ENCODE measurements at regions not wholly inside any gene's neighbourhood (a gene's known extent, or its start where the extent isn't known, plus 50 kb on each side); places are given as distances from the start of the nearest gene placed in this dataset.

DNA sequence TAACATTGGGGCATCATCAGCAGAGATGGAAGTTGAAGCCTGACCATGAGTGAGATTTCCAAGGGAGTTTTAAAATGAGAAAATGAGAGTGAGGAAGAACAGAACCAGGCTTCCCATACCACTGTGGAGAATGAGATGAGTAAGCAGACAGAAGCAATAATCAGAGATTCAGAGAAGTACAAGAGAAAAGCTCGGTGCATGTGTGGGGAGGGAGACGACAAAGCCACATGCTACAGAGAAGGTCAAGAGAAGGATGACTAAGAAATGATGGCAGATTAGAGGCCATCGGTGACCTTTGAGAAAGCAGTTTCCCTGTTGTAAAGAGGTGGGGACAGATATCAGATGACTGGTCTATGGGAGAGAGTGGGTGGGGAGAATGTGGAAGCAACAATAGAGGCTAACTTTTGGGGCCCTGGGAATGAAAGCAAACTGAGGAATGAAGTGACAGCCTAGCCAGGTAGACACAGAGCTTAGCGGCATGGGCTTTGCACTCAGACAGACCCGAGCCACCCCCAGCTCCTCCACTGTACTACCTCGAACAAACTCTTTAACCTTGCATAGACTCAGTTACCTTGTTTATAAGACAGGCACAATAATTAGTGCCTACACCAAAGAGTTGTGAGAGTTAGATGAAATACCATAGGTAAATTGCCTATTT lies 207.7 kb downstream of the PIK3R1 start (continued):
- TF ChIP-seq ZNF511 (CRISPR knock-in tag; IDR thresholded peaks at IDR 0.05), result no peak
- no peak for TF ChIP-seq MYBL2 (IDR thresholded peaks at IDR 0.05; ENCODE audit: low read depth)
- TF ChIP-seq MYBL2 (CRISPR knock-in tag; IDR thresholded peaks at IDR 0.05; ENCODE audit: borderline replicate concordance), result no peak
- no peak for TF ChIP-seq HOXB6 (CRISPR knock-in tag; IDR thresholded peaks at IDR 0.05; ENCODE audit: borderline replicate concordance)
- TF ChIP-seq PKNOX1 (IDR thresholded peaks at IDR 0.05), result peak; percentile 65
- TF ChIP-seq ZBTB49 (CRISPR knock-in tag; IDR thresholded peaks at IDR 0.05; ENCODE audit: borderline replicate concordance), result no peak
- no peak for TF ChIP-seq KHSRP (IDR thresholded peaks at IDR 0.05)
- TF ChIP-seq CSDE1 (IDR thresholded peaks at IDR 0.05), result no peak
- TF ChIP-seq POLR2AphosphoS5 (IDR thresholded peaks at IDR 0.05; ENCODE audit: control insufficient read depth, insufficient read depth, low read depth, low read length), result no peak; the same call in 1 of the 2 replicates
- no peak for TF ChIP-seq GMEB1 (CRISPR knock-in tag; IDR thresholded peaks at IDR 0.05)
- TF ChIP-seq RB1 (IDR thresholded peaks at IDR 0.05; ENCODE audit: low read depth), result no peak
- TF ChIP-seq GTF3C2 (IDR thresholded peaks at IDR 0.05; ENCODE audit: borderline replicate concordance, extremely low read depth, insufficient read length), result no peak
- TF ChIP-seq BHLHE40 (IDR thresholded peaks at IDR 0.05; ENCODE audit: low read length), result peak; percentile 31; the same call in 1 of the 2 replicates
- TF ChIP-seq, protein P1, sequence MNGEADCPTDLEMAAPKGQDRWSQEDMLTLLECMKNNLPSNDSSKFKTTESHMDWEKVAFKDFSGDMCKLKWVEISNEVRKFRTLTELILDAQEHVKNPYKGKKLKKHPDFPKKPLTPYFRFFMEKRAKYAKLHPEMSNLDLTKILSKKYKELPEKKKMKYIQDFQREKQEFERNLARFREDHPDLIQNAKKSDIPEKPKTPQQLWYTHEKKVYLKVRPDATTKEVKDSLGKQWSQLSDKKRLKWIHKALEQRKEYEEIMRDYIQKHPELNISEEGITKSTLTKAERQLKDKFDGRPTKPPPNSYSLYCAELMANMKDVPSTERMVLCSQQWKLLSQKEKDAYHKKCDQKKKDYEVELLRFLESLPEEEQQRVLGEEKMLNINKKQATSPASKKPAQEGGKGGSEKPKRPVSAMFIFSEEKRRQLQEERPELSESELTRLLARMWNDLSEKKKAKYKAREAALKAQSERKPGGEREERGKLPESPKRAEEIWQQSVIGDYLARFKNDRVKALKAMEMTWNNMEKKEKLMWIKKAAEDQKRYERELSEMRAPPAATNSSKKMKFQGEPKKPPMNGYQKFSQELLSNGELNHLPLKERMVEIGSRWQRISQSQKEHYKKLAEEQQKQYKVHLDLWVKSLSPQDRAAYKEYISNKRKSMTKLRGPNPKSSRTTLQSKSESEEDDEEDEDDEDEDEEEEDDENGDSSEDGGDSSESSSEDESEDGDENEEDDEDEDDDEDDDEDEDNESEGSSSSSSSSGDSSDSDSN (IDR thresholded peaks at IDR 0.05; ENCODE audit: borderline replicate concordance in 1 of 2, low read depth in 2 of 2, low read length in 2 of 2), result no peak
- no peak for TF ChIP-seq ZBED1 (IDR thresholded peaks at IDR 0.05)

Measured in K562 (cell line).